ENCODE measurements at regions not wholly inside any gene's neighbourhood (a gene's known extent, or its start where the extent isn't known, plus 50 kb on each side); places are given as distances from the start of the nearest gene placed in this dataset.

GRCh38 chr5:125396462-125396861 lies 650.0 kb upstream of the ZNF608 start:
- POLR2A ChIA-PET = no interaction called here
- no peak for TF ChIP-seq CTCF (IDR thresholded peaks at IDR 0.05; ENCODE audit: control extremely low read depth, extremely low read depth, low read depth, missing control alignments)
- CTCF ChIA-PET = no interaction called here

GRCh38 chr5:125398466-125398865 lies 652.0 kb upstream of the ZNF608 start:
- CTCF ChIA-PET = interaction anchor here (1.3 to 2.9 kb wide), 4 partner anchors 8 to 56 kb away, joined by 3 to 13 read pairs (median 4); no protein-coding TSS in a partner anchor
- DNase-seq (ENCODE audit: extremely low spot score) = no peak
- no peak for TF ChIP-seq CTCF (IDR thresholded peaks at IDR 0.05; ENCODE audit: control extremely low read depth, extremely low read depth, low read depth, missing control alignments)
- POLR2A ChIA-PET = no interaction called here

More at GRCh38 chr5:125396462-125396861, 650.0 kb upstream of the ZNF608 start:
- DNase-seq (ENCODE audit: extremely low spot score) = no peak

- no peak for TF ChIP-seq CTCF (IDR thresholded peaks at IDR 0.05; ENCODE audit: control extremely low read depth, extremely low read depth, low read depth, missing control alignments)
- POLR2A ChIA-PET = no interaction called here
- no peak for DNase-seq (ENCODE audit: extremely low spot score)
- CTCF ChIA-PET = interaction anchor here (2.0 to 2.9 kb wide), 2 partner anchors 10 kb away, joined by 5 to 13 read pairs; no protein-coding TSS in a partner anchor
Observed at GRCh38 chr5:125399885-125400284, 653.4 kb upstream of the ZNF608 start.

DNA sequence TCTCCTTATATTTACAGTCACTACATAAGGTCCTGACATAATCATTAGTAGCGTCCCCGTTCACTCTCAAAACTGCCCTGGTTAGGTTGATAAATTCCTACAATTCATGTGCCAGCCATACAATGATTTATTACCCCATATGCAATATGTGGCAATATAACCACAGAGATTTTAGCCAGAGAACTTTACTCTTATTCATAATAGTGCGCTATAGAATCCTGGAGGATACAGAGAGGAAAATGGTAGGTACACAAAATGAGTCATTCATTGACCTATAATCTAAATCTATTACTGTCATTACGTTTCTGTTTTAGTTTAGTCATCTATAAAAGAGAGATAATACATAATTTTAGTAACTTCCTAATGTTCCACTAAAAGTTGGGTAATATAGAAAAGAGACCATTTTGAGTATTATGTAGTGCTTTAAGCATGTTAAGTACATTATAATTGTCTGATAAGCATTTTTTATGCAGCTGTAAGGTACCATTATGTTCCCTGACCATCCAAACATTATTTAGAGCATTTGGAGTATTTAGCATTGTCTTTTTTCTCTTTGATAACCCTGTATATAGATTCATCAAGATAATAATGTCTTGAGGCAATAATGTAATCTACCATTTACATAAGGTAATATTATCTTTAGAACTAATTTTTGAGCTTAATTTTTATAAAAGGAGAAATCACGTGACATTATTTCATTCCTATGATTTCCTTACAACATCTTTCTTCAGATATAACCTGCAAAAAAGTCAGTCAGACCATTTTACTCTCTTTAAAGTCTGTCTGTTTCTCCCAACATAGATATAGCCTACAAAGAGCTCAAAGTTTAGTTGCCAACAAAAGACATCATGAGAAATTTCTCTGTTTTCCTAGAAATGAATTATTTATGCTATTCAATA lies 655.5 kb upstream of the ZNF608 start:
- no peak for TF ChIP-seq CTCF (IDR thresholded peaks at IDR 0.05; ENCODE audit: control extremely low read depth, extremely low read depth, low read depth, missing control alignments)
- ChIA-PET CTCF (interaction anchor here (1.6 kb wide), 1 partner anchor 21 kb away, joined by 3 read pairs; no protein-coding TSS in a partner anchor), POLR2A (no interaction called here)
- no peak for DNase-seq (ENCODE audit: extremely low spot score)

GRCh38 chr5:125402787-125403186 lies 656.3 kb upstream of the ZNF608 start:
- TF ChIP-seq CTCF (IDR thresholded peaks at IDR 0.05; ENCODE audit: control extremely low read depth, extremely low read depth, low read depth, missing control alignments) = no peak
- DNase-seq (ENCODE audit: extremely low spot score) = no peak
- ChIA-PET CTCF (interaction anchor here (1.3 to 1.6 kb wide), 2 partner anchors 11 to 21 kb away, joined by 3 to 4 read pairs; no protein-coding TSS in a partner anchor), POLR2A (no interaction called here)

DNA sequence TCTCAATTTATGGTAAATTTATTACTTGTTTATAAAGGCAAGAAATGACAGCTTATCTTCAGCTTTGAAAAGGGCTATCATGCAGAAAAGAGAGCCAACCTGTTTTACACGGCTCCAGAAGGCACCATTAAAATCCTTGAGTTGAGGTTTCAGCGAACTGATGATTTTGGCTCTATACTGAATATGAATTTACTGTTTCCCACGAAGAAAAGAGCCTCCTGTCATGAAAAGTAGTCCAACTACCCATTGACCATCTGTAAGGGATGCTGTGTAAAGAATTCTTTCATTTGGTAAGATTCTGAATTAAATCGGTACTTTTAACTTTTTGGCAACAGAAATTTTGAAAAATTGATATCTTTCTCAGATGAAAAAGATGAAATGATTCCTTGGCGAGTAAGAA lies 657.6 kb upstream of the ZNF608 start:
- ChIA-PET POLR2A (no interaction called here), CTCF (interaction anchor here (1.0 to 1.3 kb wide), 2 partner anchors 10 to 11 kb away, joined by 3 to 4 read pairs; no protein-coding TSS in a partner anchor)
- no peak for DNase-seq (ENCODE audit: extremely low spot score)

More for the DNA sequence above, 657.6 kb upstream of the ZNF608 start:
- TF ChIP-seq CTCF (IDR thresholded peaks at IDR 0.05; ENCODE audit: control extremely low read depth, extremely low read depth, low read depth, missing control alignments) = no peak

Data from GM10248 (cell line).